ENCODE measurements at regions not wholly inside any gene's neighbourhood (a gene's known extent, or its start where the extent isn't known, plus 50 kb on each side); places are given as distances from the start of the nearest gene placed in this dataset.
A peak's percentile ranks its signal among the peaks of the same experiment; 100 is the strongest.

- H3K4me3 ChIP-seq (ENCODE audit: low read depth, low read length), result no peak overlapping the region
These were observed 191.7 kb downstream of the TRIM27 start for GRCh38 chr6:28732052-28732451.

- H3K4me3 ChIP-seq (ENCODE audit: low read depth, low read length), result no peak overlapping the region
These were observed 189.3 kb downstream of the TRIM27 start for GRCh38 chr6:28734443-28734959.

GRCh38 chr6:28736121-28736520 is 187.7 kb downstream of the TRIM27 start:
- no peak overlapping the region for H3K4me3 ChIP-seq (ENCODE audit: low read depth, low read length)

- H3K4me3 ChIP-seq (ENCODE audit: low read depth, low read length), result peak overlapping the region; percentile 54
These were observed 185.9 kb downstream of the TRIM27 start for GRCh38 chr6:28737750-28738395.

- H3K4me3 ChIP-seq (ENCODE audit: low read depth, low read length), result peak overlapping the region; percentile 54
These were observed 185.4 kb downstream of the TRIM27 start for GRCh38 chr6:28738396-28738765.

GRCh38 chr6:28741363-28741762 is 182.4 kb downstream of the TRIM27 start:
- no peak overlapping the region for H3K4me3 ChIP-seq (ENCODE audit: low read depth, low read length)

- peak overlapping the region; percentile 52 for H3K4me3 ChIP-seq (ENCODE audit: low read depth, low read length)
These were observed 181.0 kb downstream of the TRIM27 start for GRCh38 chr6:28742668-28743270.

- peak overlapping the region; percentile 52 for H3K4me3 ChIP-seq (ENCODE audit: low read depth, low read length)
These were observed 180.5 kb downstream of the TRIM27 start for GRCh38 chr6:28743271-28743789.

GRCh38 chr6:28747083-28747630 is 176.6 kb downstream of the TRIM27 start:
- H3K4me3 ChIP-seq (ENCODE audit: low read depth, low read length), result peak overlapping the region; percentile 72

- peak overlapping the region; percentile 72 for H3K4me3 ChIP-seq (ENCODE audit: low read depth, low read length)
These were observed 176.1 kb downstream of the TRIM27 start for GRCh38 chr6:28747631-28748157.

- no peak overlapping the region for H3K4me3 ChIP-seq (ENCODE audit: low read depth, low read length)
These were observed 175.6 kb downstream of the TRIM27 start for GRCh38 chr6:28748192-28748591.

GRCh38 chr6:28750926-28751458 is 172.8 kb downstream of the TRIM27 start:
- H3K4me3 ChIP-seq (ENCODE audit: low read depth, low read length), result no peak overlapping the region

- no peak overlapping the region for H3K4me3 ChIP-seq (ENCODE audit: low read depth, low read length)
These were observed 172.3 kb downstream of the TRIM27 start for GRCh38 chr6:28751514-28751913.

- H3K4me3 ChIP-seq (ENCODE audit: low read depth, low read length), result no peak overlapping the region
These were observed 171.8 kb downstream of the TRIM27 start for GRCh38 chr6:28751963-28752350.

- H3K4me3 ChIP-seq (ENCODE audit: low read depth, low read length), result peak overlapping the region; percentile 87
These were observed 166.2 kb downstream of the TRIM27 start for GRCh38 chr6:28757429-28758045.

GRCh38 chr6:28758046-28758817 is 165.6 kb downstream of the TRIM27 start:
- peak overlapping the region; percentile 87 for H3K4me3 ChIP-seq (ENCODE audit: low read depth, low read length)

GRCh38 chr6:28758818-28759235 is 165.0 kb downstream of the TRIM27 start:
- H3K4me3 ChIP-seq (ENCODE audit: low read depth, low read length), result no peak overlapping the region

GRCh38 chr6:28764014-28764723 is 159.6 kb downstream of the TRIM27 start:
- H3K4me3 ChIP-seq (ENCODE audit: low read depth, low read length), result no peak overlapping the region

- no peak overlapping the region for H3K4me3 ChIP-seq (ENCODE audit: low read depth, low read length)
These were observed 159.0 kb downstream of the TRIM27 start for GRCh38 chr6:28764761-28765282.

- no peak overlapping the region for H3K4me3 ChIP-seq (ENCODE audit: low read depth, low read length)
These were observed 157.8 kb downstream of the TRIM27 start for GRCh38 chr6:28765978-28766351.

Data from iPS-11a (cell line).